Adipocyte (in vitro differentiated cells): ENCODE measurements at regions not wholly inside any gene's neighbourhood (a gene's known extent, or its start where the extent isn't known, plus 50 kb on each side); places are given as distances from the start of the nearest gene placed in this dataset.

Source experiments
- DNase-seq: peaks from one replicate; pipeline ENCODE4 v3.0.0-alpha.2; 2015; ENCODE audit warnings: low read depth
- H3K27me3 ChIP-seq: replicated peaks from 2 replicates; pipeline ENCODE4 v1.7.0; 2013; ENCODE audit warnings: mild to moderate bottlenecking, low read length, moderate library complexity; ENCODE audit not compliant: control insufficient read depth, insufficient read depth
- H3K36me3 ChIP-seq: 2 replicates; pipeline ENCODE4 v1.7.0; 2013; ENCODE audit warnings: low read length, mild to moderate bottlenecking, moderate library complexity; ENCODE audit not compliant: control insufficient read depth, insufficient read depth, severe bottlenecking
- H3K4me1 ChIP-seq: 2 replicates; pipeline ENCODE4 v1.7.0; 2013; ENCODE audit warnings: mild to moderate bottlenecking, low read length, moderate library complexity; ENCODE audit not compliant: control insufficient read depth, insufficient read depth
- H3K4me3 ChIP-seq: 2 replicates; pipeline ENCODE4 v1.7.0; 2013; ENCODE audit warnings: mild to moderate bottlenecking, low read length, moderate library complexity
- H3K9ac ChIP-seq: 2 replicates; pipeline ENCODE4 v1.7.0; 2013; ENCODE audit warnings: mild to moderate bottlenecking, low read length, moderate library complexity
- H3K9me3 ChIP-seq: 2 replicates; pipeline ENCODE4 v1.7.0; 2013; ENCODE audit warnings: mild to moderate bottlenecking, low read length, moderate library complexity; ENCODE audit not compliant: control insufficient read depth

- DNase-seq = no peak
- Histone ChIP-seq H3K27me3 (peaks cover 37% of the 10 kb centered on the region), H3K9me3 (no peaks in the 10 kb centered on the region), H3K4me1 (no peaks in the 10 kb centered on the region), H3K36me3 (no peaks in the 10 kb centered on the region), H3K4me3 (no peak overlapping the region), H3K9ac (no peak overlapping the region)
These were observed 136.5 kb upstream of the CCL2 start for GRCh38 chr17:34118564-34118963.

- no peak for DNase-seq
- H3K4me1 ChIP-seq = no peaks in the 10 kb centered on the region
These were observed 133.8 kb upstream of the CCL2 start for GRCh38 chr17:34121311-34121710.

GRCh38 chr17:34122515-34122914 is 132.6 kb upstream of the CCL2 start:
- DNase-seq = no peak
- Histone ChIP-seq H3K4me3 (no peak overlapping the region), H3K9me3 (no peaks in the 10 kb centered on the region), H3K36me3 (no peaks in the 10 kb centered on the region), H3K27me3 (peaks cover 47% of the 10 kb centered on the region), H3K4me1 (no peaks in the 10 kb centered on the region), H3K9ac (no peak overlapping the region)

More at GRCh38 chr17:34121311-34121710, 133.8 kb upstream of the CCL2 start:
- Histone ChIP-seq H3K9ac (no peak overlapping the region), H3K36me3 (no peaks in the 10 kb centered on the region), H3K9me3 (no peaks in the 10 kb centered on the region), H3K27me3 (peaks cover 54% of the 10 kb centered on the region), H3K4me3 (no peak overlapping the region)

- peaks cover 46% of the 10 kb centered on the region for H3K27me3 ChIP-seq
- no peak overlapping the region for H3K4me3 ChIP-seq
- no peak overlapping the region for H3K9ac ChIP-seq
- H3K4me1 ChIP-seq = no peaks in the 10 kb centered on the region
- no peaks in the 10 kb centered on the region for H3K9me3 ChIP-seq
- no peak for DNase-seq
- H3K36me3 ChIP-seq = no peaks in the 10 kb centered on the region
These were observed 130.1 kb upstream of the CCL2 start for GRCh38 chr17:34125010-34125409.

GRCh38 chr17:34125921-34126320 is 129.2 kb upstream of the CCL2 start:
- DNase-seq = no peak
- H3K9ac ChIP-seq = no peak overlapping the region
- H3K27me3 ChIP-seq = peaks cover 41% of the 10 kb centered on the region
- no peaks in the 10 kb centered on the region for H3K36me3 ChIP-seq
- H3K4me3 ChIP-seq = no peak overlapping the region
- H3K9me3 ChIP-seq = no peaks in the 10 kb centered on the region
- no peaks in the 10 kb centered on the region for H3K4me1 ChIP-seq

- Histone ChIP-seq H3K27me3 (peaks cover 41% of the 10 kb centered on the region), H3K4me1 (no peaks in the 10 kb centered on the region), H3K9me3 (no peaks in the 10 kb centered on the region), H3K9ac (no peak overlapping the region), H3K36me3 (no peaks in the 10 kb centered on the region), H3K4me3 (no peak overlapping the region)
- DNase-seq = no peak
These were observed 128.6 kb upstream of the CCL2 start for GRCh38 chr17:34126496-34126895.

- Histone ChIP-seq H3K27me3 (peaks cover 41% of the 10 kb centered on the region), H3K9me3 (no peaks in the 10 kb centered on the region), H3K4me3 (no peak overlapping the region), H3K9ac (no peak overlapping the region), H3K4me1 (no peaks in the 10 kb centered on the region), H3K36me3 (no peaks in the 10 kb centered on the region)
- DNase-seq = no peak
These were observed 128.1 kb upstream of the CCL2 start for GRCh38 chr17:34126965-34127364.

GRCh38 chr17:34130544-34130943 is 124.5 kb upstream of the CCL2 start:
- H3K9me3 ChIP-seq = no peaks in the 10 kb centered on the region
- H3K9ac ChIP-seq = no peak overlapping the region
- no peaks in the 10 kb centered on the region for H3K36me3 ChIP-seq
- H3K4me1 ChIP-seq = no peaks in the 10 kb centered on the region
- H3K4me3 ChIP-seq = no peak overlapping the region
- DNase-seq = no peak
- H3K27me3 ChIP-seq = peaks cover 23% of the 10 kb centered on the region

- Histone ChIP-seq H3K27me3 (peaks cover 14% of the 10 kb centered on the region), H3K4me3 (no peak overlapping the region), H3K9ac (no peak overlapping the region), H3K9me3 (no peaks in the 10 kb centered on the region), H3K36me3 (no peaks in the 10 kb centered on the region), H3K4me1 (no peaks in the 10 kb centered on the region)
- no peak for DNase-seq
These were observed 123.7 kb upstream of the CCL2 start for GRCh38 chr17:34131386-34131785.

GRCh38 chr17:34133350-34133749 is 121.7 kb upstream of the CCL2 start:
- H3K4me1 ChIP-seq = no peaks in the 10 kb centered on the region
- no peak overlapping the region for H3K4me3 ChIP-seq
- DNase-seq = no peak
- peaks cover 21% of the 10 kb centered on the region for H3K27me3 ChIP-seq
- no peaks in the 10 kb centered on the region for H3K9me3 ChIP-seq
- H3K9ac ChIP-seq = no peak overlapping the region
- no peaks in the 10 kb centered on the region for H3K36me3 ChIP-seq

- Histone ChIP-seq H3K4me1 (no peaks in the 10 kb centered on the region), H3K27me3 (peaks cover 12% of the 10 kb centered on the region), H3K36me3 (no peaks in the 10 kb centered on the region), H3K9me3 (no peaks in the 10 kb centered on the region), H3K9ac (no peak overlapping the region), H3K4me3 (no peak overlapping the region)
- DNase-seq = no peak
These were observed 119.2 kb upstream of the CCL2 start for GRCh38 chr17:34135841-34136240.

GRCh38 chr17:34140006-34140405 is 115.1 kb upstream of the CCL2 start:
- Histone ChIP-seq H3K36me3 (no peaks in the 10 kb centered on the region), H3K9me3 (no peaks in the 10 kb centered on the region), H3K4me1 (no peaks in the 10 kb centered on the region), H3K9ac (no peak overlapping the region), H3K4me3 (no peak overlapping the region), H3K27me3 (peaks cover 23% of the 10 kb centered on the region)
- DNase-seq = no peak
